HG03025 (cell line): ENCODE measurements at regions not wholly inside any gene's neighbourhood (a gene's known extent, or its start where the extent isn't known, plus 50 kb on each side); places are given as distances from the start of the nearest gene placed in this dataset.

Experiments used
- ATAC-seq: cut with Tn5 transposase; IDR thresholded peaks from one replicate; pipeline ENCODE4 v1.9.1; 2021; ENCODE audit warnings: mild to moderate bottlenecking, moderate library complexity; ENCODE audit not compliant: unreplicated experiment, low FRiP score

DNA sequence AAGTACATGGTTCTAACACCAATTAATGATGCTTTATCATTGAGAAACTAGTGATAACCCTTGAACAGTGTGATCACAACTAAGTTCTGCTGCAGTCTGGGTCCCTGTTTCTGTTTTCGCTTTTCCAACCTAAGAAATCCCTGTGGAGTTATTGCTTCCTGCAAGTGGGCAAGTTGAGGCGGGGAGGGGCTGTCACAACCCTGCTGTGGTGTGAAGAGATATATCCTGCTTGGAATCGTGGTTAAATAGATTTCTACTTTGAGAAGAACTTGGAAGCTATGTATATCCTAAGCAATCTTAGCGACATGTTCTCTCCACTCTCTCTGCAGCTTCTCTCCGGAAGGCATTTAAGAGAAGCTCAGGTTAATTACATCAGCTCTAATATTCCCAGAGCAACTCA, 1223.6 kb downstream of the EPHA7 start:
- no peak for ATAC-seq

DNA sequence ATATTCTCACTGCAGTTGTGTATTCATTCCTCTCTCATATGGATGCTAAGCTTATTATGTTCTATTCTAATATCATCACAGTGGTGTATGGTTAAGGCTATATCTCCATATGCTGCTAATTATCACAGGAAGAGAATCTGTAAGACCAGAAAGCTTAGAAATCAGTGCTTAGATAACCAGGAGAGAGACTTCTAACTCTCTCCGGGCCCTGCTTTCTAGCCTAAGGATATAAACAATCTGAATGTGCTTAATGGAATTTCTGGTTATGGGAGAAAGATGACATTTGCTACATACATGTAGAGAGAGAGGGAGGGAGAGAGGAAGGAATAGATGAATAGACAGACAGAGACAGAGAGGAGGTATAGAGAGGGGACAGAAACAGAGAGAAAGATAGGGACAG, 1231.3 kb downstream of the EPHA7 start:
- no peak for ATAC-seq

DNA sequence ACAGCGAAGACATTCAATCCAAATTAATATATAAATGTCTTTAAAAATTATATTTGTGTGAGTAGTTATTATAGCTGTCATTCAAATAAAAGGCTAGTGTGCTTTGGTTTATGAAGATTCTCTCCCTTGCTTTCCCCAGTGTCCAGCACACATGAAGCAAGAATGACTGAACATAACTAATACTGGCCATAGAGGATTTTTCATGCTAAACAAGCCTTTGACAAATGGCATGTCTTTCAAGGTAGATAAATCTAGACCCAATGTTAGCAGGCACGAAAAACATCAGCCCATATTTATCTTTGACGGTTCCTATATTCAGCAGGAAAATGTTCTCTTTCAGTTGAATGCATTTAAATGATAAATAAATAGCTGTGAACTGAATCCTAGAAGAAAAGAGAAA, 1234.4 kb downstream of the EPHA7 start:
- ATAC-seq, result no peak

DNA sequence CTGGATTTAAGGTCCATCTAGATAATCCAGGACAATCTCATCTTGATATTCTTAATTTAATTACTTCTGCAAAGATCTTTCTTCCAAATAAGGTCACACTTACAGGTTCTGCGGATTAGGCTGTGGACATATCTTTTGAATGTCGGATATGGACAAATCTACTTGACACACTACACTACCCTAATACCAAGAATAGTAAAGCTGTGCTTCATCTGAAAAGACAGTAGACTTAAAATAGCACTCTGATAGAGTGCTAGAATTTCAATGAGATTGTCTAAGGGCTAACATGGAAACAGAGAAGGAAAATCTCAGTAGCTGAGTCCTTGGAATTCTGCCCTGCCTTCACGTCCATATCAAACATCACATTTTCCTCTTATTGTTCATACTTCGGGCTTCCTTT, 1238.0 kb downstream of the EPHA7 start:
- no peak for ATAC-seq

DNA sequence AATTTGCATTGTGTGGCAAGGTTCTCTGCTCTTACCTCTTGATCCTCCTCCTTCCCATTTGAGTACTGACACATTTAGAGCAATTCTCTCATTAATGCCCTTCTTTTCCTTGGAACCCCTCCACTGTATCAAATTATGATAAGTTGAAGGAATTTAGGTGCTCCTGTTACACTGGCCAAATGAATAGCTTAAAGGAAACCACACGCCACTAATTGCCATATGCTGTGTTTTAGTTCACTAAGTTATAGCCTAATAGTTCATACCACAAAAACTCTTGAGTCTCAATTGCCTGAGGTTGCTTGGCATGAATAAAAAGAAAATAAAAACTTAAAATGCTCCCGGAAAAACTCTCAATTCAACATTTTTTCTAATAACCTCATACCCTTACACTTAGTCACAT, 1239.3 kb downstream of the EPHA7 start:
- ATAC-seq, result no peak

DNA sequence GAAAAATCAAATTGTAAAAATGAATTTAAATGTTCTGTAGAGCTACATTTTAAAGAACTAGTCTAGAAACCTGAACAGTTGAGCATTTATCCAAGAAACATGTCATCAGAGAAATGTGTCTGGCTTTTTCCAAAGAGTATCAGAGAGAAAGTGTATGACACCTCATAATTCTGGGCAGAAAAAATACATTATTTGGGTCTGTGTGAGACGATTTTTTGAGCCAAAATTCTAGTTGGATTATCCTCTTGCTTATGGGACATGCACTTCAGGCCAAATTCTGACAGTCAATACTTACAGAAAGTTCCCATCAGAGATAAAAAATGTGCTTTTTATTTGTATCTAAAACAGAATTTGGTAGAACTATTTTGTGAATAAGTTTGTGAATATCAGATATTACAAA, 1242.7 kb downstream of the EPHA7 start:
- no peak for ATAC-seq

DNA sequence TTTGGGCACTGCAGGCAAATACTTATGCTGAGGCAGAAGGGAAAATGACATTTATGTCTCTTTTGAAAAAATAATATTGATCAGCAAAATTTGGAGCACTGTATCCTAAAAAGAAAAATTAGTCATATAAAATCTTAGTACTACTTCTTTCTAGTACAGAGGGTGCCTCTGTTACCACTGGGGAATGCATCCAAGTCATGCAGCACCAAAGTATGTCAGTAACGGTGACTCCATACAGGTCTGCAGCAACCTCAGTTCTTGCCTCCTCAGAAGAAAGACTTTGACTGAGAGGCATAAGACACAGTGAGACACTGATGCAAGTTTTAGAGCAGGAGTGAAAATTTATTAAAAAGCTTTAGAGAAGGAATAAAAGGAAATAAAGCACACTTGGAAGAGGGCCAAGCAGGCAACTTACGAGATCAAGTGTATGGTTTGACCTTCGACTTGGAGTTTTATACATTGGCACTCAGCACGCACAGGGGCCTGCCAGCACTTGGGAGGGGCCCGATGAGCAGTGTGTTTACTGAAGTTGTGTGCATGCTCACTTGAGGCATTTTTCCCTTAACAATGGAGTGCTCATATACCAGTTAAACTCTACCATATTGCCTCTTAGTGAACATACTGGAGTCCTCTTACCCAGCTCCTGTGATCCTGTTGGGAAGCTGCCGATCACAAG, 1244.8 kb downstream of the EPHA7 start:
- no peak for ATAC-seq

DNA sequence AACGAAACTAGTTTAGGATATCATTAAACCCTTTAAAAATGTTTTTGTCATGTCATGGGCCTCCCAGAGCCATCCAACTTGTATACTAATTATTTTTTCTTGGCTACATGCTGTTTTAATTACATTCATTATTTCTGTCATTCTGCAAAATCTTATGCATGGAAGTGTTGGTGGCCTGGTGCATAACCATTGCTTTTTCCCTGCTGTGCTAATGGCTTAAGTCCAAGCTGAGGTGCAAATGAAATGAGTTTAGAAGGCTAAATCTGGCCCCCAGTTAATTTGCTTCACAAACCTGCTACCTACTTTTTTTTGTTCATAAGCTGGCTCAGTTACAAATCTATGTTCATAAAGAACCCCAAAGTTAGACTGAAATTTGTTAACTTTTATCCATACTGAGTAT, 1249.9 kb downstream of the EPHA7 start:
- no peak for ATAC-seq

DNA sequence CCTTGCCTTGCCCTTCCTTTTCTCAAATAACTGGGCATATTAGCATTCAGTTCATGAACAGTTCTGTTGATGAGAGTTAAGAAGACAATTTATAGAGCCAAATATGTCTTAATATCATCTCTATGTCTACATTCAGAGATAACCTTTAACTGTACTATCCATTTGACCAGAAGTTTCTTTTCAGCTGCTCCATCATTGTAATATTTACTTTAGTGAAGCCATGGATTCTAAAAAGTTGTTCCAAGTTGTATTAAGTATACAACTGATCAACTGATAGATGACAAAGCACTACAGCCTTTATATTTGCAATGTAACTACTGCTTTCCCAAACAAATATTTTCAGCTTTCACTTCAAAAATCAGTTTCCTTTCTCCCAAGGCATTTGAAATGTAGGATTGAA, 1252.7 kb downstream of the EPHA7 start:
- ATAC-seq, result no peak

DNA sequence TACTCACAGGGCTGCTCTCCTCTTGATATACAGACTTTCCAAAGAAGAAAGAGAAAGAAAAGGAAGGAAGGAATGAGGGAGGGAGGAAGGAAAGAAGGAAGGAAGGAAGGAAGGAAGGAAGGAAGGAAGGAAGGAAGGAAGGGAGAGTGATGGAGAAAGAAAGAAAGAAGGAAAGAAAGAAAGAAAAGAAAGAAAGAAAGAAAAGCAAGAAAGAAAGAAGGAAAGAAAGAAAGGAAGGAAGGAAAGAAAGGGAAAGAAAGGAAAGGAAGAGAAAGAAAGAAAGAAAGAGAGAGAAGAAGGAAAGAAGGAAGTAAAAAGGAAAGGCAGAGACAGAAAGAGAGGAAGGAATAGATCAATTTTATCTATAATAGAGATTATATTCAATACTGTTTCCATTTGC, 1257.4 kb downstream of the EPHA7 start:
- no peak for ATAC-seq

DNA sequence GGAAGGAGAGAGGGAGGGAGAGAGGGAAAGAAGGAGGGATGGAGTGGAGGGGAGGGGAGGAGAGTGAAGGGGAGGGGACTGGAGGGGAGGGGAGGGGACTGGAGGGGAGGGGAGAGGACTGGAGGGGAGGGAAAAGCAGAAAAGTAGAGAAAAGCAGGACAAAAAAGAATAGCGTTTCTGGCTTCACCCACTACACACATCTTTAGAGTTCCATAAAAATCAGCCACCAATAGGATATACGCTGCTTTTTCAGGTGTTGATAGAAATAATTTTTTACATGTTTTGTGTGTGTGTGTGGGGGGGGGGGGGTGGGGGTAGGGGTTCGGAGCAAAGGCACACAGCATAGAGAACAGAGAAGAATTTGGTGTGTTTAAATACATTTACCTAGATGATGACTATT, 1259.1 kb downstream of the EPHA7 start:
- no peak for ATAC-seq

DNA sequence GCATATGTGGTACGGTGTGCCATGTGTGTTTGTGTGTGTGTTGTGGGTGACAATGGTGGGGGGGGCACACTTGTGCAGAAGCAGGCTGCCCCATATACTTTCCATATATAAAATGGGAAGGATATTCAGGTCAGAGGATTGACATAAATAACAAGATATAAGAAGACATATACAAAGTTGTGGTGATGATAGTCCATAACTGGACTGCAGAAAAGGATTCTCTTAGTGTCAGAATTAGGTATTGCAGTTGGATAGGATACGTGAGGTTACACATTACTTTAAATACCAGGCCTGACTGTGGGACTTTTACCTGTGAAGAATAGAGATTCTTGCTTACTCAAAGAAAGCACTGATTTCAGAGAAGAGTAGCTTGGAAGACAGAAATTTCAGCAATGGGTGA, 1260.3 kb downstream of the EPHA7 start:
- no peak for ATAC-seq

DNA sequence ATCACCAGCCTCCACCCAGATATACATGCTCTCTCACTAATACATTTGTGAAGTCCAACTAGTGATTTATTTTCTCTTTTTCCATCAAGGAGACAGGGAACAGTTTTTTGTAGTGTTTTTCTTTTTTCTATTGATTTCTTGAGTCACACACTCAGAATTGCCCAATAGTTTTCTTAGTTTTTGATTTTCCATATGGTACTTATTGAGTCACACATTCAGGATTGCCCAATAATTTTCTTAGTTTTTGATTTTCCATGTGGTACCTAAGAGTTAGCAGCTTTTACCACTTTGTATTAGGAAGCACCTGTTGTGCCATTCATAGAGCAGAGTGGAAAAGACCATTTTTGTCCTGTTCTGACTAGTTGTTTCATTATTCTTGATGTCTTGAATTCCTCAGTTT, 1268.8 kb downstream of the EPHA7 start:
- ATAC-seq, result no peak

DNA sequence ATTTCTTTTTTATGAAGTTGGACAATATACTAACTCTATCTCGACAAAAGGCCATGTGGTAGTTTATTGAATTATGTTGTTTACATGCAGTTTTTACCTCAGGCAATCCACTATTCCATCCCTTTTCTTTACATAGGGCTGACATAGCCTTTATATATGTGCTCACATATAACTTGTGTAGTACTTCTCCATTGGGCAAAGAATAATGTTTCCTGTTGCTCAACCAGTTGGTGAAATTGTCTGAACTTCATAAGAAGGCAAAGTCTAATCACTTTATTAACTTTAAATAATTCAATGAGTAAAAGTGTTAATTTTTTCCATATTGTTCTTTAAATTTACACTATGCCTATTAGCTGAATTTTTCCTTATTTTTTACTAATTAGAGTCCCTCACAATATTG, 1272.1 kb downstream of the EPHA7 start:
- ATAC-seq, result no peak

DNA sequence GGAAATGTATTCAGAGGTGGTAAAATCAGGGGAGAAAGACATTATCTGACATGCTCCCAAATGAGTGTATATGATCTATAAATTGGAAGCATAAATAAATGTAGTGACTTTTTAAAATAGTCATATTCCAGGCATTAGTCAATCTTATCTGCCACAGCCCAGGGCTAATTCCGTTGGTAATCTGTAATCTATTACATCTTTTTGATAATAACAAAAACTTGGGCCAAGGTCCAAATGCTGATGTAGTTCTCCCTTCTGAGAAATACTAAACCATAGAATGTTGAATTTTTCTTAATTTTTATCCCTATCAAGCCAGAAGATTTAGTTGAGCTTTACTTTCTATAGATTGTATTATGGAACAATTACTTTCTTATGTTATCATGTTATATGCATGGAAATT, 1279.8 kb downstream of the EPHA7 start:
- ATAC-seq, result no peak

DNA sequence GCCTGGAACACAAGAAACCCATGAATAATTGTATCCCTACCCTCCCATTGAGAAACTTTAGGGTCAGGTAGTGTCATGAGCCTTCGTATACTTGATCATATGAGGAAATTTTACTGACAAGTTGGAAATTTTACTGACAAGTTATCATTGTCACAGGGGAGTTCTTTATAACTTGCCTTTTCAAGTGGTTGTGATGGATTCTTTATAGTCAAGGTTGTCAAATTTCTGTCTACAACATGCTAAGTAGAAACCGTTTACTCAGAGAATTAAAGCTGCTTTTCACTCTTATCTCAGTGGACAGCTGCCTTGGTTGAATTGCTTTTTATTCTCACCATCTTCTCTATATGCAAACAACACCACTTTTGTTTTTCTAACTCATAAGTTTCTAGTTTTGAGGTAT, 1286.4 kb downstream of the EPHA7 start:
- no peak for ATAC-seq

DNA sequence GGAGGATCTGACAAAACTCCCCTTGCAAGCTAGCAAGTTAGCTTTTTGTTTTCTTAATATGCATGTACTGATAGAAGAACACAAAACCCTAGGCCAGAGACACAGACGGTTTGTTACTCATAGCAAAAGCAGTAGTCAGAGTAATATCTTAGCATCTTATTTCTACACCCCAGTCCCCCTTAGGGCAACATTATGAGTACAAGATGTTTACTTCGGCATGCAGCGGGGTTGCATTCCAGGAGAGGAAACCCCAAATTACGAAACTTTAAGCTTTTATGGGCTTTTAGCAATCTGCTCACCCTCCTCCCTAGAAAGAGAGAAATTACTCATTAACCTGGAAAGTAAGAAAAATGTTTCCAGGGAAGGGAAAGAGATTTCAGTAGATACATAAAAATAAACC, 1286.9 kb downstream of the EPHA7 start:
- no peak for ATAC-seq

DNA sequence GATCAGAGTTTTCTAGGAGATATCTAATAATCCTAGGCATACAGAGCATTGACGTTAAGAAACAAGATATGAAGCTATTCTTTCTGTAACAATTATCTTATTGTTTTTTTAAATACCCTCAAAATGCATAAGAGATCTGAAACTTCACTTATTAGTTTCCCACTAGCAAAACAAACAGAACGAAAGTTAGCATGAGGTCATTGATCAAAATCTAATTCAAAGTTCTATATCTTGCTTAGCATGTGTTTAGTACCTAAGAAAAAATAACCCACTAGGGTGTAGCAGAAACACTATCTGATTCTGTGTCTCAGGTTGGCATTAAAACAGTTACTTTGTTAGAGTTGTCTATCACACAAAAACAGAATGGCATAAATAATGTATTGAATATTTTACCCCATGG, 1288.4 kb downstream of the EPHA7 start:
- ATAC-seq, result no peak

DNA sequence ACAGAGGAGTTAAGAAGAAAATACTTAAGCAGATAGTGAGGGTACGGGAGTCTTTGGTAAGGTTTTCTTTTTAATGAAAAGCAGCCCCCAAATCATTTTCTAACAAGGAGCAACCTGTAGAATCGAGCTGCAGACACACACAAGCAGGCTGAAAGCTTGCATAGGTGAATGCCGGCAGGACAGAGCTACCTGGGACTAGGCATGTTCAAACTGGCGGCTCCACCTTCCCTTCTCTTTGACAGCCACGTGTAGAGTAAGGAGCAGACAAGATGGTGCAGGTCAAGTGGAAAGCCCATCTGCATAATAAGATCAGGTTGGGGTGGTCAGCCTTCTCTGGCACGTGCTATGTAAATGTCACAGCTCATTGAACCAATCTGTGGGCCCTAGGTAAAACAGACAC, 1292.4 kb downstream of the EPHA7 start:
- ATAC-seq, result no peak

DNA sequence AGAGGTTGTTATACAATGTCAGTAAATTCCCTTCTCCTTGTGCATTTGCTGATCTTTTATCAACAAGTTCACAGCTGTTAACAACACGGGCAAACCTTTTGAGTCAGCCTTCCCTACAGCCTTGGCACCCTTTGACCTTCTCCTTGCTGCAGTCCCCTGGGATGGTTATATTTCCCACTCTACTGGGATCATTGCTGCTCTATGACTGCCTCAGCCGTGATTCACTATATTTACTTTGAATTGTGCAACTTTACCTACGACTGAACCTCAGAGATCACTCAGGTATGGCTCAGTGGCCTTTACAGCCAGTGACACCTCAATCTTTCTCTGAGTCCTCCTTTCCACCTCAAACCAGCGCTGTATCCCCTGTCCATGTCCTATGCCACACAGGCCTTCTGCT, 1293.3 kb downstream of the EPHA7 start:
- ATAC-seq, result no peak

DNA sequence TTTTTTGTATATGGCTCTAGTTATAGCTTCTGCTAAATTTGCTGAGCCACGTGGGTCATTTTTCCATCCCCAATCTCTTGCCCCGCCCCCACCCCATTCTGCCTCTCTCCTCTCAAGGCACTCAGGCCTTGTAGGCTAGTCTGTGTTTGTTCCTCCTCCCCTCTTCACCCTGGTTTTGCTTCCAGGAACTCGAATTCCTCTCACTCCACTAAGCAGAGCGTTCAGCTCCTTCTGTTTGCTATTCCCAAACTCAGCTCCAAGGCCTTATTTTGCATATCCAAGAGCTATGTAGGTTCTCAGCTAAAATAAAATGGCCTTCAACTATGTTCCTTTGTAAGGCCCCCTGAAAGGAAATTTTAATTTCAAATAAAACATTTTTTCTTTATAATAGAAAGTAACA, 1293.7 kb downstream of the EPHA7 start:
- no peak for ATAC-seq

DNA sequence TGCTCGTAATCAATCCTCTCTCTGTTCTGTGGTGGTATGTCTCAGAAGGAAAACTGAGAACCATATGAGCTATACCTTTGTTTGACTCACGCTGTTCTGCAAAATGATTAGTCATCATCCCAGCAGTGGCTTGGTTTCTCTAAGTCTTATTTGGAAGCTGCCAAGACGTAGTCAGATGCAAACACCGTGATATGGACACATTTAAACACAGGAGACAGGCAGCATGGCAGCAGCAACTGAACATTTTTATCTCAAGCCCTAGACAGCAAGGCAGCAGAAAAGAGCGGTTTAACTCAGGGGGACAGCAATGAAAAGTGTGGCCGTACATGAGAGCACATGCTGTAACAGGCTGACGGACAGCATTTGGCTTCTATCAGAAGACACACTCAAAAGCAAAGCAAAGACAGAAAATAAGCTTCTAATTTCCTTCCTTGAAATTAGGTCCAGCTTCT, 1295.1 kb downstream of the EPHA7 start:
- ATAC-seq, result no peak

DNA sequence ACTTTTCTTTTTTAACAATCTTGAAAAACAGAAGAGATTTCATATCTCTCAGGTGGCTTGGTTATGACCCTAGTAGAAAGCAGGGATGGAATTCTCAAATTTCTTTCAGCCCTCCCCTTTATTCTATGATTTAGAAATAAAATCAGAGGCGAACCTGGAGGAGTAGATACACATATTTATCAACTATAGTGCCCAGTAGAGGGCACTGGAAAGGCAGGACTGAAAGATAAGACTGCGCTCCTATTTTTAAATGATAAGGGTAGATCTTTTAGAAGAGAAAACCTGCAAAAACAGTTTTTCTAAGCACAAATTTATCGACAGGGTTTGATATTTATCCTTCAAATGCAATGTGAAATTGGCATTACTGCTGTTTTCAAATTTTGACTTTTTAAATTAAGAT, 1296.6 kb downstream of the EPHA7 start:
- ATAC-seq, result no peak
